H9 (cell line): ENCODE measurements at regions not wholly inside any gene's neighbourhood (a gene's known extent, or its start where the extent isn't known, plus 50 kb on each side); places are given as distances from the start of the nearest gene placed in this dataset.

Experiments
- DNase-seq: peaks from one replicate; pipeline ENCODE4 v3.0.0-alpha.2; 2017
- H2AFZ ChIP-seq: one replicate; pipeline ENCODE4 v1.6.1; 2013; ENCODE audit warnings: mild to moderate bottlenecking, low read length, control low read depth, moderate library complexity
- H2AK5ac ChIP-seq: 2 replicates; pipeline ENCODE4 v1.6.1; 2013; ENCODE audit warnings: low read length, control low read depth, mixed read lengths; ENCODE audit not compliant: insufficient read length
- H2BK120ac ChIP-seq: one replicate; pipeline ENCODE4 v1.6.1; 2013; ENCODE audit warnings: low read depth, mild to moderate bottlenecking, low read length, control low read depth, inconsistent platforms; ENCODE audit not compliant: poor library complexity, severe bottlenecking
- H2BK12ac ChIP-seq: 2 replicates; pipeline ENCODE4 v1.6.1; 2013; ENCODE audit warnings: low read length, control low read depth, mixed read lengths, low read depth; ENCODE audit not compliant: insufficient read length
- H2BK15ac ChIP-seq: 2 replicates; pipeline ENCODE4 v1.6.1; 2013; ENCODE audit warnings: low read depth, low read length, control low read depth
- H2BK20ac ChIP-seq: one replicate; pipeline ENCODE4 v1.6.1; 2013; ENCODE audit warnings: low read depth, mild to moderate bottlenecking, low read length, control low read depth, inconsistent platforms; ENCODE audit not compliant: poor library complexity, severe bottlenecking
- H2BK5ac ChIP-seq: 2 replicates; pipeline ENCODE4 v1.6.1; 2013; ENCODE audit warnings: low read length, control low read depth, mixed read lengths; ENCODE audit not compliant: insufficient read length
- H3K14ac ChIP-seq: 2 replicates; pipeline ENCODE4 v1.6.1; 2013; ENCODE audit warnings: low read length, control low read depth; ENCODE audit not compliant: insufficient read depth
- H3K18ac ChIP-seq: 2 replicates; pipeline ENCODE4 v1.6.1; 2013; ENCODE audit warnings: low read depth, mild to moderate bottlenecking, mixed read lengths, low read length, control low read depth; ENCODE audit not compliant: insufficient read length
- H3K23ac ChIP-seq: 2 replicates; pipeline ENCODE4 v1.6.1; 2013; ENCODE audit warnings: low read length, control low read depth, mixed read lengths, low read depth; ENCODE audit not compliant: insufficient read length
- H3K23me2 ChIP-seq: 2 replicates; pipeline ENCODE4 v1.6.1; 2013; ENCODE audit warnings: low read depth, mild to moderate bottlenecking, mixed read lengths, low read length, control low read depth; ENCODE audit not compliant: insufficient read length, poor library complexity, severe bottlenecking
- H3K27ac ChIP-seq: 2 replicates; pipeline ENCODE4 v1.5.1; 2013; ENCODE audit warnings: low read length, control low read depth, mixed read lengths, low read depth; ENCODE audit not compliant: insufficient read length
- H3K27me3 ChIP-seq: 2 replicates; pipeline ENCODE4 v1.6.1; 2013; ENCODE audit warnings: low read length, control low read depth, inconsistent platforms; ENCODE audit not compliant: insufficient read depth
- H3K4ac ChIP-seq: 2 replicates; pipeline ENCODE4 v1.6.1; 2013; ENCODE audit warnings: low read depth, mild to moderate bottlenecking, control low read depth, inconsistent platforms, low read length, moderate library complexity
- H3K4me1 ChIP-seq: 2 replicates; pipeline ENCODE4 v1.6.1; 2013; ENCODE audit warnings: low read length, control low read depth, inconsistent platforms; ENCODE audit not compliant: insufficient read depth
- H3K4me2 ChIP-seq: 2 replicates; pipeline ENCODE4 v1.6.1; 2013; ENCODE audit warnings: low read length, control low read depth, mixed read lengths; ENCODE audit not compliant: insufficient read length, insufficient read depth
- H3K56ac ChIP-seq: 2 replicates; pipeline ENCODE4 v1.6.1; 2013; ENCODE audit warnings: low read depth, mild to moderate bottlenecking, mixed read lengths, low read length, control low read depth; ENCODE audit not compliant: insufficient read length
- H3K79me1 ChIP-seq: 2 replicates; pipeline ENCODE4 v1.6.1; 2013; ENCODE audit warnings: low read depth, mild to moderate bottlenecking, moderate library complexity, low read length, control low read depth, inconsistent platforms; ENCODE audit not compliant: insufficient read depth, poor library complexity, severe bottlenecking
- H3K79me2 ChIP-seq: 2 replicates; pipeline ENCODE4 v1.6.1; 2013; ENCODE audit warnings: low read length, control low read depth, inconsistent platforms; ENCODE audit not compliant: insufficient read depth
- H3K9ac ChIP-seq: 2 replicates; pipeline ENCODE4 v1.6.1; 2013; ENCODE audit warnings: low read length, control low read depth, mixed read lengths; ENCODE audit not compliant: insufficient read length; ENCODE audit errors: extremely low read depth
- H3K9me3 ChIP-seq: one replicate; pipeline ENCODE4 v1.6.1; 2013; ENCODE audit warnings: low read depth, low read length, inconsistent platforms; ENCODE audit not compliant: control insufficient read depth
- H3T11ph ChIP-seq: one replicate; pipeline ENCODE4 v1.6.1; 2013; ENCODE audit warnings: mild to moderate bottlenecking, low read length, control low read depth, inconsistent platforms
- H4K20me1 ChIP-seq: one replicate; pipeline ENCODE4 v1.6.1; 2013; ENCODE audit not compliant: control insufficient read depth, insufficient read length, insufficient read depth
- H4K5ac ChIP-seq: 2 replicates; pipeline ENCODE4 v1.6.1; 2013; ENCODE audit warnings: low read depth, mild to moderate bottlenecking, mixed read lengths, low read length, control low read depth; ENCODE audit not compliant: insufficient read length
- H4K8ac ChIP-seq: replicated peaks from 2 replicates; pipeline ENCODE4 v1.6.1; 2013; ENCODE audit warnings: low read length, control low read depth, mixed read lengths, low read depth; ENCODE audit not compliant: insufficient read length
- H4K91ac ChIP-seq: 2 replicates; pipeline ENCODE4 v1.6.1; 2013; ENCODE audit warnings: low read depth, mild to moderate bottlenecking, moderate library complexity, mixed read lengths, low read length, control low read depth; ENCODE audit not compliant: insufficient read length
- H3K27ac Mint-ChIP-seq, 3 experiments: 2 replicates in 2 of 3; 3 replicates in 1 of 3; pipeline ENCODE4 v1.8.0; 2020 to 2021; ENCODE audit warnings: mixed read lengths in 3 of 3, mild to moderate bottlenecking in 1 of 3, moderate library complexity in 1 of 3
- H3K27me3 Mint-ChIP-seq: 2 replicates; pipeline ENCODE4 v1.8.0; 2021; ENCODE audit warnings: low read depth, mild to moderate bottlenecking, moderate library complexity, mixed read lengths
- H3K36me3 Mint-ChIP-seq, 3 experiments: 2 replicates in 2 of 3; 3 replicates in 1 of 3; pipeline ENCODE4 v1.8.0; 2020 to 2021; ENCODE audit warnings: low read depth in 3 of 3, mixed read lengths in 3 of 3; ENCODE audit not compliant: insufficient read depth in 1 of 3
- H3K4me1 Mint-ChIP-seq, 2 experiments: 2 replicates each; pipeline ENCODE4 v1.8.0; 2020; ENCODE audit warnings: mixed read lengths in 2 of 2
- H3K4me3 Mint-ChIP-seq, 2 experiments: 2 replicates in 1 of 2; 3 replicates in 1 of 2; pipeline ENCODE4 v1.8.0; 2020 to 2021; ENCODE audit warnings: mild to moderate bottlenecking in 2 of 2, mixed read lengths in 2 of 2, moderate library complexity in 1 of 2
- H3K9me3 Mint-ChIP-seq, 2 experiments: 2 replicates in 1 of 2; 3 replicates in 1 of 2; pipeline ENCODE4 v1.8.0; 2020; ENCODE audit warnings: mild to moderate bottlenecking in 2 of 2, mixed read lengths in 2 of 2, moderate library complexity in 1 of 2
- WGBS: extraction: QIAGEN DNeasy Blood & Tissue Kit; methylation state at CpG from one replicate; pipeline ENCODE4 v1.1.7; 2013; ENCODE audit warnings: missing lambda C conversion rate, low lambda C conversion rate, mixed read lengths; ENCODE audit not compliant: insufficient read length; ENCODE audit errors: extremely low coverage; 5-methylcytosine and 5-hydroxymethylcytosine counted together
- TF ChIP-seq, protein P1 (sequence below): fragments of 200-600 bp; sonication (generic); conservative IDR thresholded peaks from 3 replicates; pipeline ENCODE4 v1.8.0; 2021; ENCODE audit warnings: antibody characterized with exemption, mild to moderate bottlenecking

DNA sequence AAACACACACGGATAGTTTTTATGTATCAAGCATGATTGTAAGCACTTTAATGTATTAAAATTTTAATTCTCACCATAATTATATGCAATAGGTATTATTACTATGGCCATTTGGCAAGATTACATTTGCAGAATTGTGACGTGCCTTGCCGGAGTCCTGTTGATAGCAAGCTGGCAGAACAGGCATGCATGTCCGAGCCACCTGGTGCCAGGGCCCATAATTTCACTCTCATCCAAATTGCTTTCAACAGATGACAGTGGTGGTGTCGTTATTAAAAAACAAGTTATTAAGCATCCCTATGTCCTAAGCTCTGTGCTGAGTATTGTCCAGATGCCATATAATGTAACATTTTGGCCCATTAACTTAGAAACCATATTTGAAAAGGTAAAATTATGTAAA lies 374.3 kb downstream of the FOXO1 start:
- Histone ChIP-seq H3K79me1 (no peaks in the 10 kb centered on the region), H4K20me1 (no peaks in the 10 kb centered on the region), H2BK12ac (no peak overlapping the region), H3K27me3 (no peaks in the 10 kb centered on the region; the same call in 1 of the 2 replicates), H3K14ac (no peak overlapping the region), H3K4me2 (no peak overlapping the region), H3T11ph (no peak overlapping the region), H4K5ac (no peak overlapping the region), H3K56ac (no peak overlapping the region), H2BK120ac (no peak overlapping the region), H2BK15ac (no peak overlapping the region), H2BK5ac (no peak overlapping the region), H3K4me1 (no peaks in the 10 kb centered on the region), H2AFZ (no peak overlapping the region), H4K91ac (no peak overlapping the region), H3K4ac (no peak overlapping the region), H3K9ac (no peak overlapping the region), H3K27ac (no peak overlapping the region), H3K18ac (no peak overlapping the region), H3K79me2 (no peaks in the 10 kb centered on the region), H2BK20ac (no peak overlapping the region), H3K9me3 (peaks cover 12% of the 10 kb centered on the region), H3K23ac (no peak overlapping the region), H3K23me2 (no peaks in the 10 kb centered on the region), H4K8ac (no peak overlapping the region), H2AK5ac (no peak overlapping the region)
- H3K4me1 Mint-ChIP-seq = no peaks in the 10 kb centered on the region
- peaks cover 6 to 13% of the 10 kb centered on the region in 2 experiments for H3K9me3 Mint-ChIP-seq
- WGBS = no CpG with 5 or more reads among the region's 5 CpGs
- no peak for DNase-seq
- no peak overlapping the region for H3K4me3 Mint-ChIP-seq
- TF ChIP-seq, protein P1, sequence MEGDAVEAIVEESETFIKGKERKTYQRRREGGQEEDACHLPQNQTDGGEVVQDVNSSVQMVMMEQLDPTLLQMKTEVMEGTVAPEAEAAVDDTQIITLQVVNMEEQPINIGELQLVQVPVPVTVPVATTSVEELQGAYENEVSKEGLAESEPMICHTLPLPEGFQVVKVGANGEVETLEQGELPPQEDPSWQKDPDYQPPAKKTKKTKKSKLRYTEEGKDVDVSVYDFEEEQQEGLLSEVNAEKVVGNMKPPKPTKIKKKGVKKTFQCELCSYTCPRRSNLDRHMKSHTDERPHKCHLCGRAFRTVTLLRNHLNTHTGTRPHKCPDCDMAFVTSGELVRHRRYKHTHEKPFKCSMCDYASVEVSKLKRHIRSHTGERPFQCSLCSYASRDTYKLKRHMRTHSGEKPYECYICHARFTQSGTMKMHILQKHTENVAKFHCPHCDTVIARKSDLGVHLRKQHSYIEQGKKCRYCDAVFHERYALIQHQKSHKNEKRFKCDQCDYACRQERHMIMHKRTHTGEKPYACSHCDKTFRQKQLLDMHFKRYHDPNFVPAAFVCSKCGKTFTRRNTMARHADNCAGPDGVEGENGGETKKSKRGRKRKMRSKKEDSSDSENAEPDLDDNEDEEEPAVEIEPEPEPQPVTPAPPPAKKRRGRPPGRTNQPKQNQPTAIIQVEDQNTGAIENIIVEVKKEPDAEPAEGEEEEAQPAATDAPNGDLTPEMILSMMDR = no peak
- H3K36me3 Mint-ChIP-seq = peaks cover 5 to 7% (median 6%) of the 10 kb centered on the region in 3 experiments; a peak in 2 of 7 replicates
- no peak overlapping the region; a peak in 1 of 7 replicates for H3K27ac Mint-ChIP-seq
- H3K27me3 Mint-ChIP-seq = no peaks in the 10 kb centered on the region; the same call in 1 of the 2 replicates
